H1 (cell line): ENCODE measurements at regions not wholly inside any gene's neighbourhood (a gene's known extent, or its start where the extent isn't known, plus 50 kb on each side); places are given as distances from the start of the nearest gene placed in this dataset.
A peak's percentile ranks its signal among the peaks of the same experiment; 100 is the strongest.

Source experiments
- CTCF ChIA-PET: fragments of 300-600 bp; sonication (Branson Sonifier 250); formaldehyde crosslinking; loops from one replicate; lab custom pipeline; 2021; ENCODE audit not compliant: partially characterized antibody; lab: Charles Lee
- POLR2A ChIA-PET: fragments of 300-600 bp; sonication (Branson Sonifier 250); formaldehyde crosslinking; loops from one replicate; lab custom pipeline; 2021; ENCODE audit warnings: inconsistent platforms; ENCODE audit not compliant: partially characterized antibody; lab: Charles Lee
- DNase-seq, 2 experiments: peaks; one replicate each; pipeline versions ENCODE4 v3.0.0 to v3.0.0-alpha.2; 2010 to 2022; ENCODE audit warnings: low spot score in 2 of 2, low read depth in 1 of 2, mixed read lengths in 1 of 2
- FAIRE-seq: peaks from 2 replicates; lab custom pipeline; 2011; peaks lifted over from hg19 to GRCh38; lab: Jason Lieb, UNC
- H2AFZ ChIP-seq: 2 replicates; pipeline ENCODE4 v1.8.1; 2012; ENCODE audit warnings: low read length, inconsistent platforms
- H2AK5ac ChIP-seq: 2 replicates; pipeline ENCODE4 v1.6.1; 2013; ENCODE audit warnings: low read depth, low read length
- H2BK120ac ChIP-seq: replicated peaks from 2 replicates; pipeline ENCODE3; 2013; ENCODE audit warnings: low read depth, low read length, inconsistent platforms
- H2BK12ac ChIP-seq: 2 replicates; pipeline ENCODE4 v1.6.1; 2013; ENCODE audit warnings: low read depth, low read length
- H2BK15ac ChIP-seq: 2 replicates; pipeline ENCODE4 v1.6.1; 2013; ENCODE audit warnings: low read length
- H2BK20ac ChIP-seq: 2 replicates; pipeline ENCODE4 v1.6.1; 2013; ENCODE audit warnings: low read length
- H2BK5ac ChIP-seq: 2 replicates; pipeline ENCODE4 v1.6.1; 2013; ENCODE audit warnings: low read depth, low read length
- H3K14ac ChIP-seq: 2 replicates; pipeline ENCODE4 v1.6.1; 2013; ENCODE audit warnings: inconsistent platforms; ENCODE audit not compliant: insufficient read length
- H3K18ac ChIP-seq: 2 replicates; pipeline ENCODE4 v1.6.1; 2013; ENCODE audit warnings: low read length; ENCODE audit errors: extremely low read depth
- H3K23ac ChIP-seq: 2 replicates; pipeline ENCODE4 v1.6.1; 2013; ENCODE audit warnings: inconsistent platforms; ENCODE audit not compliant: insufficient read length
- H3K23me2 ChIP-seq: 2 replicates; pipeline ENCODE4 v1.6.1; 2013; ENCODE audit warnings: low read depth, low read length
- H3K27ac ChIP-seq: 2 replicates; pipeline ENCODE4 v1.6.1; 2011; ENCODE audit warnings: low read depth, low read length, inconsistent platforms
- H3K27me3 ChIP-seq, 4 experiments: replicated peaks in 1 of 4; 1 replicate in 1 of 4; 2 replicates in 3 of 4; pipeline versions ENCODE4 v1.6.1 to v1.8.1; 2011 to 2013; ENCODE audit warnings: low read length in 3 of 4, mild to moderate bottlenecking in 3 of 4, inconsistent platforms in 2 of 4, mixed read lengths in 2 of 4, moderate library complexity in 1 of 4; ENCODE audit not compliant: control insufficient read depth in 3 of 4, insufficient read depth in 3 of 4; ENCODE audit errors: extremely low read depth in 1 of 4
- H3K36me3 ChIP-seq, 4 experiments: 2 replicates each; pipeline versions ENCODE4 v1.6.1 to v1.8.1; 2011 to 2013; ENCODE audit warnings: mild to moderate bottlenecking in 4 of 4, low read length in 3 of 4, moderate library complexity in 2 of 4, control low read depth in 1 of 4, inconsistent platforms in 1 of 4; ENCODE audit not compliant: insufficient read depth in 4 of 4, control insufficient read depth in 2 of 4
- H3K4ac ChIP-seq: replicated peaks from 2 replicates; pipeline ENCODE3; 2013; ENCODE audit warnings: low read length, low read depth, mixed read lengths, inconsistent platforms; ENCODE audit not compliant: insufficient read length
- H3K4me1 ChIP-seq, 4 experiments: replicated peaks in 1 of 4; 1 replicate in 1 of 4; 2 replicates in 3 of 4; pipeline versions ENCODE4 v1.6.1 to v1.8.1; 2011 to 2013; ENCODE audit warnings: low read length in 3 of 4, inconsistent platforms in 2 of 4, mixed read lengths in 1 of 4; ENCODE audit not compliant: insufficient read depth in 4 of 4, control insufficient read depth in 3 of 4
- H3K4me2 ChIP-seq, 2 experiments: 2 replicates each; pipeline versions ENCODE4 v1.6.1 to v1.8.1; 2011 to 2013; ENCODE audit warnings: low read depth in 2 of 2, low read length in 2 of 2, control low read depth in 1 of 2, inconsistent platforms in 1 of 2, mild to moderate bottlenecking in 1 of 2; ENCODE audit not compliant: insufficient read depth in 1 of 2
- H3K4me3 ChIP-seq, 4 experiments: fragments of 200-600, 300-600 bp in 1 of 4; sonication (generic), shearing (Covaris generic), sonication (Bioruptor Twin) in 1 of 4; 2 replicates each; pipeline versions ENCODE4 v1.5.1 to v1.8.1; 2011 to 2016; ENCODE audit warnings: low read length in 4 of 4, low read depth in 3 of 4, control low read depth in 2 of 4, inconsistent platforms in 2 of 4, mild to moderate bottlenecking in 2 of 4, mixed read lengths in 1 of 4, moderate library complexity in 1 of 4; ENCODE audit not compliant: insufficient read depth in 2 of 4; ENCODE audit errors: extremely low read depth in 1 of 4
- H3K56ac ChIP-seq: replicated peaks from 2 replicates; pipeline ENCODE3; 2013; ENCODE audit warnings: low read depth, mild to moderate bottlenecking, mixed read lengths, low read length, inconsistent platforms; ENCODE audit not compliant: insufficient read length
- H3K79me1 ChIP-seq: 2 replicates; pipeline ENCODE4 v1.6.1; 2013; ENCODE audit warnings: low read depth, low read length, control low read depth
- H3K79me2 ChIP-seq, 2 experiments: 2 replicates each; pipeline versions ENCODE4 v1.6.1 to v1.8.1; 2012 to 2013; ENCODE audit warnings: low read length in 2 of 2, mild to moderate bottlenecking in 2 of 2, inconsistent platforms in 1 of 2; ENCODE audit not compliant: insufficient read depth in 2 of 2, control insufficient read depth in 1 of 2
- H3K9ac ChIP-seq, 4 experiments: replicated peaks in 1 of 4; 1 replicate in 1 of 4; 2 replicates in 3 of 4; pipeline versions ENCODE4 v1.6.1 to v1.8.1; 2011 to 2013; ENCODE audit warnings: low read depth in 3 of 4, low read length in 3 of 4, control low read depth in 2 of 4, mild to moderate bottlenecking in 2 of 4, moderate library complexity in 2 of 4, inconsistent platforms in 1 of 4; ENCODE audit errors: extremely low read depth in 1 of 4
- H3K9me3 ChIP-seq, 2 experiments: 2 replicates each; pipeline versions ENCODE4 v1.6.1 to v1.8.1; 2012 to 2013; ENCODE audit warnings: mild to moderate bottlenecking in 2 of 2, moderate library complexity in 2 of 2, control low read depth in 1 of 2, inconsistent platforms in 1 of 2, low read depth in 1 of 2, low read length in 1 of 2, mixed read lengths in 1 of 2; ENCODE audit not compliant: insufficient read depth in 2 of 2
- H4K20me1 ChIP-seq, 2 experiments: replicated peaks in 1 of 2; 2 replicates each; pipeline versions ENCODE3 to v1.8.1; 2011 to 2013; ENCODE audit warnings: inconsistent platforms in 2 of 2, low read length in 2 of 2, mild to moderate bottlenecking in 1 of 2; ENCODE audit not compliant: insufficient read depth in 2 of 2, control insufficient read depth in 1 of 2
- H4K5ac ChIP-seq: 2 replicates; pipeline ENCODE4 v1.6.1; 2013; ENCODE audit warnings: low read length, low read depth, mixed read lengths, inconsistent platforms; ENCODE audit not compliant: insufficient read length
- H4K8ac ChIP-seq: 2 replicates; pipeline ENCODE4 v1.8.0; 2013; ENCODE audit warnings: mild to moderate bottlenecking, moderate library complexity, low read length, inconsistent platforms; ENCODE audit not compliant: insufficient read depth; ENCODE audit errors: extremely low read depth
- H4K91ac ChIP-seq: replicated peaks from 2 replicates; pipeline ENCODE3; 2013; ENCODE audit warnings: low read length, mixed read lengths, inconsistent platforms; ENCODE audit not compliant: insufficient read length
- BACH1 ChIP-seq: IDR thresholded peaks from 2 replicates; pipeline ENCODE4 v1.6.1; 2012; ENCODE audit warnings: low read length, improper control_type of control experiment
- CTBP2 ChIP-seq: IDR thresholded peaks from 2 replicates; pipeline ENCODE4 v1.7.0; 2011; ENCODE audit warnings: borderline replicate concordance, mild to moderate bottlenecking, moderate library complexity, mixed read lengths, low read length; ENCODE audit not compliant: insufficient read depth, insufficient read length
- FOSL1 ChIP-seq: IDR thresholded peaks from 2 replicates; pipeline ENCODE4 v1.6.1; 2011; ENCODE audit warnings: mild to moderate bottlenecking, low read depth, low read length, moderate library complexity; ENCODE audit not compliant: insufficient read depth
- JUN ChIP-seq: IDR thresholded peaks from 2 replicates; pipeline ENCODE4 v1.6.1; 2011; ENCODE audit warnings: low read depth, mild to moderate bottlenecking, improper control_type of control experiment, low read length
- RAD21 ChIP-seq, 2 experiments: IDR thresholded peaks in 1 of 2; conservative IDR thresholded peaks in 1 of 2; 2 replicates each; pipeline ENCODE4 v1.6.1; 2011; ENCODE audit warnings: low read depth in 2 of 2, low read length in 2 of 2, improper control_type of control experiment in 1 of 2, inconsistent platforms in 1 of 2, mild to moderate bottlenecking in 1 of 2, moderate library complexity in 1 of 2
- SAP30 ChIP-seq: fragments of 300-600 bp; sonication (generic); IDR thresholded peaks from 2 replicates; pipeline ENCODE4 v1.7.1; 2012; ENCODE audit warnings: low read length, moderate library complexity, mild to moderate bottlenecking, inconsistent platforms; ENCODE audit not compliant: insufficient read depth, insufficient replicate concordance
- SP1 ChIP-seq: IDR thresholded peaks from 2 replicates; pipeline ENCODE4 v1.6.1; 2011; ENCODE audit warnings: low read depth, low read length
- TAF1 ChIP-seq: IDR thresholded peaks from 2 replicates; pipeline ENCODE4 v1.6.1; 2011; ENCODE audit warnings: mild to moderate bottlenecking, low read depth, low read length
- TAF7 ChIP-seq: optimal IDR thresholded peaks from 2 replicates; pipeline ENCODE3; 2011; ENCODE audit warnings: low read depth, mild to moderate bottlenecking, inconsistent platforms, low read length, moderate library complexity, borderline replicate concordance
- TCF12 ChIP-seq: IDR thresholded peaks from 2 replicates; pipeline ENCODE4 v1.6.1; 2011; ENCODE audit warnings: low read depth, mild to moderate bottlenecking, low read length
- ZNF274 ChIP-seq: IDR thresholded peaks from 2 replicates; pipeline ENCODE4 v1.7.0; 2012; ENCODE audit warnings: low read length, borderline replicate concordance; ENCODE audit errors: extremely low read depth
- WGBS, 2 experiments: shearing (Covaris generic) in 1 of 2; methylation state at CpG; one replicate each; pipeline versions ENCODE4 v1.1.6 to v1.1.7; 2013 to 2015; ENCODE audit warnings: low lambda C conversion rate in 2 of 2, mixed read lengths in 2 of 2, inconsistent platforms in 1 of 2, low coverage in 1 of 2, missing lambda C conversion rate in 1 of 2; ENCODE audit not compliant: insufficient replicate concordance in 2 of 2, insufficient coverage in 1 of 2, insufficient read length in 1 of 2; ENCODE audit errors: extremely low coverage in 1 of 2, missing lambda C conversion rate in 1 of 2; 5-methylcytosine and 5-hydroxymethylcytosine counted together

DNA sequence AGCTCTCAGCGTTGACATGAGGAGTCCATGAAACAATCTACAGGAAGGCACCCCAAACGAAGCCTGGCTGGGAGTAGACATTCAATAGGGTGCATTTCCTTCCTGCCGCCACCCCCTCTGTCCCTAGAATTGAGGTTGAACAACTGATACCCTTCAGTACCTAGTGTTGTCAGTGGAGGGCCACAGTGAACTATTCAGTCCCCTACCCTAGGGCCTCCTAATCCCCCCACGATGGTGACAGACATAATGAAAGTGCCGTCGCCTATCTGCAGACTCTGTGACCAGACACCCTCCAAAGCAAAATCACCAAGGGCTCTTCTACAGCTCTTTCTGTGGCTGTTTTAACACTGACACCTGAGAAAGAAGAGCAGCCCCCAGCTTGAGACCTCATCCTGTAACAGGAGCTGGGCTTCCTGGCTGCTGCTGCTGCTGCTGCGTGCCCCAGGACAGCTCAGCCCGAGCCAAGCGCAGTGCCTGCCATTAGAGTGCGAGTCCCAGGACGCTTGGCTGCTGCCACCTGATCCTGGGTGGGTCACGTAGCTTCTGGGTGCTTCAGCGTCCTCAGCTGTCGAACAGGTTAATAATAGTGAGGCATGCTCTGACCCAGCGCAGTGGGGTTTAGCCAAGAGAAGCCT, 183.0 kb downstream of the ZBTB18 start:
- no peaks in the 10 kb centered on the region for H3K36me3 ChIP-seq
- no peak overlapping the region for H3K4ac ChIP-seq
- no peak for TF ChIP-seq SAP30
- no peak for TF ChIP-seq ZNF274
- TF ChIP-seq JUN = no peak
- TF ChIP-seq TAF1 = no peak
- TF ChIP-seq RAD21 (IDR thresholded peaks at IDR 0.05 in 1 of 2, conservative IDR thresholded peaks at IDR 0.05 in 1 of 2; ENCODE audit: low read depth in 2 of 2, low read length in 2 of 2) = peak; percentile 41 to 57; a peak in 3 of 4 replicates
- TF ChIP-seq FOSL1 = no peak
- TF ChIP-seq CTBP2 = no peak
- TF ChIP-seq BACH1 = no peak
- no peak for TF ChIP-seq TCF12
- TF ChIP-seq TAF7 = no peak
- TF ChIP-seq SP1 = no peak

More for the DNA sequence above, 183.0 kb downstream of the ZBTB18 start:
- Histone ChIP-seq H4K20me1 (no peaks in the 10 kb centered on the region), H2BK15ac (no peak overlapping the region), H2BK20ac (no peak overlapping the region), H3K4me3 (no peak overlapping the region), H3K9me3 (no peaks in the 10 kb centered on the region), H3K14ac (no peak overlapping the region), H3K9ac (no peak overlapping the region; a peak in 1 of 7 replicates), H3K18ac (no peak overlapping the region; the same call in 1 of the 2 replicates), H3K27me3 (no peaks in the 10 kb centered on the region; a peak in 1 of 7 replicates), H3K23ac (no peak overlapping the region), H3K4me1 (peaks cover 0 to 8% (median 1%) of the 10 kb centered on the region in 4 experiments; a peak in 3 of 7 replicates), H2BK120ac (no peak overlapping the region), H3K4me2 (no peak overlapping the region), H2BK5ac (no peak overlapping the region), H3K27ac (no peak overlapping the region), H3K56ac (no peak overlapping the region), H2AK5ac (no peak overlapping the region), H2BK12ac (peak overlapping the region; percentile 28; the same call in 1 of the 2 replicates), H3K23me2 (no peaks in the 10 kb centered on the region), H4K91ac (no peak overlapping the region), H3K79me1 (no peaks in the 10 kb centered on the region), H4K8ac (no peak overlapping the region), H2AFZ (no peak overlapping the region), H3K79me2 (no peaks in the 10 kb centered on the region), H4K5ac (no peak overlapping the region)
- WGBS, 2 experiments = 83% methylated on average over 15 of the region's 15 CpGs; no CpG with 5 or more reads in 1 of the 2 experiments
- ChIA-PET POLR2A (no interaction called here), CTCF (interaction anchor here (0.7 to 2.8 kb wide), 10 partner anchors 11 to 727 kb away, joined by 3 to 11 read pairs (median 4); no protein-coding TSS in a partner anchor)
- DNase-seq (no peak), FAIRE-seq (no peak)
